HG03025 (cell line): ENCODE measurements at regions not wholly inside any gene's neighbourhood (a gene's known extent, or its start where the extent isn't known, plus 50 kb on each side); places are given as distances from the start of the nearest gene placed in this dataset.
"Not testable (repeated sequence)": the region's sequence is repeated elsewhere in the genome, so short reads cannot be mapped to it uniquely, and the experiment has no call there.

Experiments used
- ATAC-seq: cut with Tn5 transposase; IDR thresholded peaks from one replicate; pipeline ENCODE4 v1.9.1; 2021; ENCODE audit warnings: mild to moderate bottlenecking, moderate library complexity; ENCODE audit not compliant: unreplicated experiment, low FRiP score

DNA sequence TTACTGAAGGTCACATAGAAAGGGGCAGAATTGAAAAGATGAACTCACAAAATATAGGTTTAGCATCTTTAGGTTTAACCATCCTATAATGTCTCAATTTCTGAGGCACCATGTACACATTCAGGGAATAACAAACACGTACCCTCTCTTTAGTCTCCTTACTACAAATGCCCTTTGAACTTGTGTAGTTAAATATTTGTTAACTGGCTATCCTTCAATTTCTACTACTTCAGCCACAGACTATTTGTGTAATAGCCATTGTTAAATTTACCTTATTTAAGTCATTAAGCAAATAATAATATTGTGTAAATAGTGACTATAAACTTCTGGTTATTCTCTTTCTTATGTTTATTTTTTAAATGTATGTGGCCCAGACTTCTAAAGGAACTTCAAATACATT lies 600.5 kb downstream of the KCNT2 start:
- no peak for ATAC-seq

DNA sequence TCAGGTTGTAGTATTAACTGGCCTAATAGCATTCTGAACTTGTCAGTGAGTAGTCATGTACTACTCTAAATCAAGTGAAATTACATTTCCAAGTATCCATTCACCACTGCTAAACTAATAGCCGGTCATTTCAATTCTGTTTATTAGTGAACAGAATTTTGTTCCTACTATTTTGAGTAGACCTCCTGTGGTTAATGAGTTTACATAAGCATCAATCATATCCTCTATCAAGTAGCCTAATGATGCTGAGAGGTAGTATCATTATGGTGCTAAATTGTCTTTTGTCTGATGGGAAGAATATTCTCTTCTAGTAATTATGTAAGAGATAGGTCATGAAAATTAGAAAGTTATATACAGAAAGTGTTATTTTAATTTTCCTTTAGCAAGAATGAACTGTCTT lies 602.8 kb downstream of the KCNT2 start:
- ATAC-seq: no peak

DNA sequence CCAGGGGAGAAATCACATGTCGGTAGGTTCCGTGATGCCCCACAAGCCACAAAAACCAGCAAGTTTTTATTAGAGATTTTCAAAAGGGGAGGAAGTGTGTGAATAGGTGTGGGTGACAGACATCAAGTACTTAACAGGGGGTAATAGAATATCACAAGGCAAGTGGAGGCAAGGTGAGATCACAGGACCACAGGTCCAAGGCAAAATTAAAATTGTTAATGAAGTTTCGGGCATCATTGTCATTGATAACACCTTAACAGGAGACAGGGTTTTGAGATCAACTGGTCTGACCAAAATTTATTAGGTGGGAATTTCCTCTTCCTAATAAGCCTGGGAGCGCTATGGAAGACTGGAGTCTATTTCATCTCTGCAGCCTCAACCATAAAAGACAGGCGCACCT lies 603.9 kb downstream of the KCNT2 start:
- ATAC-seq: not testable (repeated sequence)

DNA sequence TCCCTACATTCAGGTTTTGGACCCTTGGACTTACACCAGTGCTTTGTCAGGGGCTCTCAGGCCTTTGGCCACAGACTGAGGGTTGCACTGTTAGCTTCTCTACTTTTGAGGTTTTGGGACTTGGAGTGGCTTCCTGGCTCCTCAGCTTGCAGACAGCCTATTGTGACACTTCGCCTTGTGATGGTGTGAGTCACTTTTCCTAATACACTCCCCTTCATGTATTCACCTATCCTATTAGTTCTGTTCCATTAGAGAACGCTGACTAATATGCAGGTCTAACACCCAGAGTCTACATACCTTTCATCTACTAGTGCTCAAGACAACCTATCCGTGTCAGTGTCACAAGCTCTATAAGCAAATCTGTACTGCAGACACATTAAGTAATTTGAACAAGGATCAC lies 605.3 kb downstream of the KCNT2 start:
- no peak for ATAC-seq

DNA sequence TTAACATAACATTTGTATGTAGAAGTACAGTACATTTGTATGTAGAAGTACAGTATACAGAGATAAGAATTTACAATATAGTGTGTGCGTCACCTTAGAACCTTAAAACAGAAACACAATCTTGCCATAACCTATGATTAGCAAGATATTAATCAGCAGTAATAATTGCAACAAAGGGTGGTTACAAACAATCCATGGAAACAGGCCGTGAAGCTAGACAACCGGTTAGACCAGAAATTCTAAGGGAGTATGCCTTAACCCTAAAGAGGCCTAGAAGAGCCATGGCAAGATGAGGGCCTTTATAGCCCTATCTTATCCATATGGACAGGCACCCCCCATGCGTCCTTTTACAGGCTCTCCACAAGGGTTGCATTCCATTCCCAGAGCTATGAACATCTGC lies 605.9 kb downstream of the KCNT2 start:
- ATAC-seq: not testable (repeated sequence)

DNA sequence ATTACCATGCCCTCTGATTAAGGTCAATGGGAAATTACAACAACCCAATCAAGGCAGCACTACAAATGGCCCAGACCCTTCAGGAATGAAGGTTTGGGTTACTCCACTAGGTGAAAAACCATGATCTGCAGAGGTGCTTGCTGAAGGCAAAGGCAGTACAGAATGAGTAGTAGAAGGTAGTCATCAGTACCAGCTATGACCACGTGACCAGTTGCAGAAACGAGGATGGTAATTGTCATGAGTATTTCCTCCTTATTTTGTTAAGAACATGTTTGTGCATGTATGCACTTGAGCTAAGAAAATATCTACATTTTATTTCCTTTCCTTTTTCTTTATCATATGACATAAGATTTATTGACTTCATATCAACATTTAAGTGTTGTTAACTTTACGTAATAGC lies 607.1 kb downstream of the KCNT2 start:
- ATAC-seq: no peak

DNA sequence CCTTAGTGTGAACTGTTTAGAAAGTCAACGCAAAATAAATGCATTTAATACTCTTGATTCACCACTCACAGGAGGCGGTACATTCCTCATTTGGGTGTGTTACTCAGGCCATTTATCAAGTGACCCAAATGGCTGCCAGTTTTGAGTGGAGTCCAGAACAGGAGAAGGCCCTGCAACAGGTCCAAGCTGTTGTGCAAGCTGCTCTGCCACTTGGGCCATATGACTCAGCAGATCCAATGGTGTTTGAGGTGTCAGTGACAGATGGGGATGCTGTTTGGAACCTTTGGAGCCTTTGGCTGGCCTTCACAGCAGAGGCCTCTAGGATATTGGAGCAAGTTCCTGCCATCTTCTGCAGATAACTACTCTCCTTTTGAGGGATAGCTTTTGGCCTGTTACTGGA lies 609.2 kb downstream of the KCNT2 start:
- no peak for ATAC-seq

DNA sequence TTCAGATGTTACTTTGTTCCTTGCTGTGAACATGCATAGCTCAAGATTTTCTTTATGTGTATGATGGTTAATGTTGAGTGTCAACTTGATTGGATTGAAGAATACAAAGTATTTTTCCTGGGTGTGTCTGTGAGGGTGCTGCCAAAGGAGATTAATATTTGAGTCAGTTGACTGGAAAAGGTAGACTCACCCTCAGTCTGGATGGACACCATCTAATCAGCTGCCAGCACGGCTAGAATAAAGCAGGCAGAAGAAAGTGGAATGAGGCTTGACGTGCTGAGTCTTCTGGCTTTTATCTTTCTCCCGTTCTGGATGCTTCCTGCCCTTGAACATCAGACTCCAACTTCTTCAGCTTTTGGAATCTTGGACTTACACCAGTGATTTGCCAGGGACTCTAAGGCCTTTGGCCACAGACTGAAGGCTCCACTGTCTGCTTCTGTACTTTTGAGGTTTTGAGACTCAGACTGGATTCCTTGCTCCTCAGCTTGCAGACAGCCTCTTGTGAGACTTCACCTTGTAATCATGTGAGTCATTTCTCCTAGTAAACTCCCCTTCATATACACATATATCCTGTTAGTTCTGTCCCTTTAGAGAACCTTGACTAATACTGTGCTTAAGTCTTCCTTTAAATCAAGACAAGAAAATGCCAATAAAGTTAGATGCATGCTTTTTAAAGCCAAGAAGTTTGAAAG lies 626.6 kb downstream of the KCNT2 start:
- ATAC-seq: no peak

DNA sequence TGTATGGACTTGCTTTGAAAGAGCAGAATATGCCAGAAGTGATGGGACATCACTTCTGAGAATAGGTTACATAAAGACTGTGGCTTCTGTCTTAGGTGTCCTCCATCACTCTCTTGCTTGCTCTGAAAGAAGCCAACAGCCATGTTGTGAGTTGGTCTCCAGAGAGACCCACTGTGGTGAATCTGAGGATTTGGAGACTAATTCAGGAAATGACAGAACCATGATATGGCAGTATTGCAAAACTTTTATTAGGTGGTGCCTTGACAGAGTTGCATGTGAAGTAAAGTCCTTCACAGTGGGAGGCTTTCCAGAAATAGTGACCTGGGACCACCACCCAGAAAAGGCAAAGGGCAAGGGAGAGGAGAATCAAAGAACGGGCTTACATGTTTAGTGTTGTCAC lies 628.6 kb downstream of the KCNT2 start:
- no peak for ATAC-seq

DNA sequence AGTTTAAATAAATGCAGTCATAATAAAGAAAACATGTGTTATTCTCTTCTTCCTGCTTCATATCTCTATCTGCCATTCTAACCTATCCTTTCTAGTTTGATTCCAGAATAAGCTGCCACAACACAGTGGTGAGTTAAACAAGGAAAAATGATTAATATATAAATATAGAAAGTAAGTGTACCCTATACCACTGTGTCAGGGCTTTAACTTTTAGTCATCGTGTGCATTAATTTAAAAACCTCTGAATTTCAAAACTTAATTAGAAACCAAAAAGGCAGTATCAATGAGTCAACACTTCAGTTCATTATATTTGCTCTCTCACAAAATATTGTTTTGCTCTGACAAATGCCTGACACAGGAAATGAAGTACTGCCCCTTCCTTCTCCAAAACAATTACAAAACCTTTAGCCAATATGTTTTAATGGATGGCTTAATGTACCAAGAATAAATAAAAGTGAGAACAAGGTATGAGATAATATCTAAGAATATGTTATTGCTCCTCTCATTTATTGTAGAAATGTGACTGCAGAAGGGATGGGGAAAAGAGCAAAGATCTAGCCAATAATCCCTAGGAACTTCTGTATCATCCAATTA lies 634.8 kb downstream of the KCNT2 start:
- no peak for ATAC-seq

DNA sequence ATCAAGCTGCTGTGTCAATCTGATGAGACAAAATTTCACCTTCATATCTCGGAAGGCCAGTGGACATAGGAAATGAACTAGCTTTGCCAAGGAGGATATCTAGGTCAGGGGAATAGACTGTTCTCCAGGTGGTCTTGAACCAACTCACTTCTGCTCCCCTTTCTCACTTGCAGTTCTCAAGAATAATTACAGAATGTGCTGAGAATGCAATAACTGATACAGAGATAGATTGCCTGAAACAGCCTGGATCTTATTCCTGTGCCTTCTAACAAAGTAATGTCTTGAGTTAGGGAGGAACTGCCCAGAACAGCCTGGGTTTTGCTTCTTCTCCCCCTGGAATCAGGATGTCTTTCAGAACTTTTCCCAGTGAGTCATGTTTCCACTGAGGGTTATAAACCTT lies 636.7 kb downstream of the KCNT2 start:
- no peak for ATAC-seq

DNA sequence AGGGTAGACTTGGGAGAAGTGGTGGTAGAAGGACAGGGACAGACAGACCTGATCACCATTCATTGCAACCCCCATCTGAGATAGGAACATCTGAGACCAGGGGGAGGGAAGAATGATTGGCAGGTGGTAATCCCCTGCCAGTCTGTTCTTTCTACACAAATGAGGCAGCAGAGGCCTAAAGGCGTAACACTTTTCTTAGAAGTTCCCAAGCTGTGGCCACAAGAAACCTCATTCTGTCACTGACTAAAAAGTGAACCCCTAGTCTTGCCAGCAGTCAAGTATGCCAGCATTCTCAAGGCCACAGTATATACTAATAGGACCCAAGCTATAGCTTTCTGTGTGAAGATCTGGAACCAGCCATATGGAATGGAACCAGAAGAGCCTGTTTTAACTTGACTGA lies 638.0 kb downstream of the KCNT2 start:
- ATAC-seq: no peak

DNA sequence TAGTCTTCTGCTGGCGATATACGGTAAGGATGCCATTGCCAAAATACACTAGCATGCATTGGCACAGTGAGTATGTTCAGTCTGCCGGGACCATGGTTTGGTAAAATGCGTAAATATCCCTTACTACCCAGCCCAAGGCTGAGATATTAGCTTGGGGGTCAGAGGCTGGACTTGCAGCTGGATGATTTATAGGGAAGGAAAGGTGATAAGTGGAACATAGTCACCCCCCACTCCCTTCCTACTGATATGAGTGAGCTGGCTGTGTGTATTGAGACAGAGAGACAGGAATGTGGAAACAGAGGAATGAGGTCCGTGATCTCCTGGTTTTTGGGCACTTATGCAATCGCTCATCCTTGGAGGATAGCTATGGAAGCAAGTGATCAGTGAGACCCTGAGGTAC lies 642.8 kb downstream of the KCNT2 start:
- no peak for ATAC-seq

DNA sequence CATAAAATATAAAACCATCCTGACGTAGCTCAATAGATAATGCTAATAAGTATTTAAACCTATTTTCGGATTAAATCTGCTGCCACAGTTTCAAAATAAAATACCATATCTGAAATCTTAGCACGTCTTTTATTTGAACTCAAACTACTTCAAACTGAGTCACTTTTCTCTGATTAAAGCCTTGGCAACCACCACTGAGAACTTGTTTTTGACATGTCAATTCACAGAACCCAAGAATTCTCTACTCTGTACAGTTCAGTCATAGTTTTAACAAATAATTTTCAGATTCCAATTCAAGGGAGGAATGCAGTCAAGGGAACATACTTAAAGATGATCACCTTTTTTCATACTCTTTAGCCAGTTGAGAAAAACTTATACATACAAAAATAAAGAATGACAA lies 643.2 kb downstream of the KCNT2 start:
- ATAC-seq: no peak

DNA sequence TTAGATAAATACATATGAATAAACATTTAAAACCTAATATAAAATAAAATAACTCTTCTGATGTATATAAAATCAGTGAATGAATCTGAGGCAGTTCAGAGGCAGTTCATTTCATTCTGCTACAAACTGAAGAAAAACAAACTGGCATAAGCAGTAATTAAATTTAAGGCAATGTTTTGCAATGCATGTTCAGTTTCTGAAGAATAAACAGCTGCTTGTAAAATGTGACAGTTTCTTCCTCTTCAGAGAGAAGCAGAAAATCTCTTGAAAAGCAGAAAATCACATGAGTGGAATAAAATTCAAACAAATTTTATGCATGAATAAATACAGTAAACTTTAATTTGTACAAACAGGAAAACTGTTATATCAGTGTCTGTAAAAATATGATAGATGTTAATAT lies 643.7 kb downstream of the KCNT2 start:
- no peak for ATAC-seq

DNA sequence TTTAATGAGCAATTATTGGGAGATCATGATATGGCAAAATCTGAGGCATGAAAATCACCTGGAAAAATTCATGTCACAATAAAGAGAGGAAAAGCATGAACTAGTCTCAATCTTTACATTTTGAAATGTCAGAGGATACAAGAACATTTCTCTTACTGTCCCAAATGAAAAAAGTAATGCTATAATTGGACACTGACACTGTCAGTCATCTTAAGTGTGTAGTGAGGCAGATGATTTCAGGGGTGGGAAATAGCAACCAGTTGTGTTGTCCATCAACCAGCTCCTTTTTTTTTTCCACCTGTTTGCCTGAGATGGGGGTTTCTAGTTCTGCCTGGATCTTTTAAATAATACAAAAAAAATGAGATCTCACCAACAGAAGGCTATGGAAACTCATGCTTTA lies 646.2 kb downstream of the KCNT2 start:
- no peak for ATAC-seq

DNA sequence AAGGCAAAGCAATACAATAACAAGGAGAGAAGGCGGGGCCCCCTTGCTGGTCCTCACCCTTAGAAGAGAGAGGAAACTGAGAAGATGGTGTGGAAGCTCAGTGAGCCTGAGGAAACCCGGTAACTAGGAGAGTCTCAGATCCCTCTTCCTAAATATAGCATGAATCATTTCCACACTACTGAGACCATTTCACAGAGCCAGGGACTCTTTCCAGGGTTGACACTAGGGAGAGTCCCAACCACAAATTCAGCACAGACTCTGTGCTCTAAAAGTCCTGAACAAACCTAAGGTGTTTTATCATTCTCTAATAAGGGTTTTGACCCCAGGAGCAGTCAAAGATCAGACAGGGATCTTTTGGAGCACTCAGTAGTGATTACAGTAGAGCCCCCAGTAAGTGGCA lies 647.7 kb downstream of the KCNT2 start:
- peak; percentile 63 for ATAC-seq

DNA sequence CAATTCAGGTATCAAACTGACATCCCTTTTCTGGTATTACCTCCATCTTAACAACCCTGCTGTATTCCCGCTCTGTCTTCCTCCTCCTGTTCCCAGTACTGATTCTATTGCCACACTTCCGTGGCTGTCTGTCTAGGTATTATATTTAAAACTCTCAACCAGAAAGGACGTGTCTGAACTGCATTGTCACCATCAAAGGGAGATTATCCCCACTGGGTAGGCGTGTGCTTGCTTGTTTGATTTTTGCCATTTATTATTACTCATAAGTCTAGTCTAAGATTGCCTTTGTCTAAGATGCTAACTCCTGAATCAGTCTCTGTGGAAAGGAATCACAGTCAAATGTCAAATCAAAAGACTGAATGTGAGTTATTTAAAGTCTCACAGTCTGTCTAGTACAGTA lies 650.1 kb downstream of the KCNT2 start:
- ATAC-seq: no peak

DNA sequence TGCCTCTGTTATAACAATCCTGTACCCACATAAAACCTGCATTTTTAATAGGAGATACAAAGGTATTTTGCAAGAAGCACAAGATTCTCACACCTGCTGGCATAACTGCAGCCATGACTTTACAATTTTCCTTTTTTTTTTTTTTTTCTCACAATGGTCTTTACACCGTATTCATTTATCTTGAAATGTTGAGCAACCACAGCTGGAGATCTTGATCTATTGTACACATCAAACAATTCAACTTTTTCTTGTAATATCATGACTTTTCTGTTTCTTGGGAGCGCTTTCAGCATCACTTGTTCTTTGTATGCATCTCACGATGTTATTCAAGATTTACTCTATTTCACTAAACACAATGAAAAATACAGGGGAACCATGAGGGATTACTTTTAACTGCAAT lies 651.4 kb downstream of the KCNT2 start:
- no peak for ATAC-seq

DNA sequence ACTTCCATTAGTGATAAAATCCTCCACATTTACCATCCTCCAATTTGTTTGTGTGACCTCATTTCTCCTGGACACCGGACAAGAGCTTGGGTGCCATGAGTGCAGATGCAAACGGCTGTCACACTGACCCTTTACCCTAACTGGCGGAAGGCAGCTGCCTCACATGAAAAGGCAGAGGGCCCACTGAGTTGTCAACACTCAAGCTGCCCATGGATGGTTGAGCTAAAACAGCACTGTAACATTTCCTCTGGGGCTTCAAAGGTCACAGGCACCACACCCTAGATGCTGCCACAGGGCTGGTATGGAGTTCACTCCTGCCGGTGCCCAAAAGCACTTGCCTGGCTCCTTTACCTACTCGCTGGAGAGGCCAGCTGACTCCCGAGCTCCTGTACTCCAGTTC lies 653.4 kb downstream of the KCNT2 start:
- ATAC-seq: no peak

DNA sequence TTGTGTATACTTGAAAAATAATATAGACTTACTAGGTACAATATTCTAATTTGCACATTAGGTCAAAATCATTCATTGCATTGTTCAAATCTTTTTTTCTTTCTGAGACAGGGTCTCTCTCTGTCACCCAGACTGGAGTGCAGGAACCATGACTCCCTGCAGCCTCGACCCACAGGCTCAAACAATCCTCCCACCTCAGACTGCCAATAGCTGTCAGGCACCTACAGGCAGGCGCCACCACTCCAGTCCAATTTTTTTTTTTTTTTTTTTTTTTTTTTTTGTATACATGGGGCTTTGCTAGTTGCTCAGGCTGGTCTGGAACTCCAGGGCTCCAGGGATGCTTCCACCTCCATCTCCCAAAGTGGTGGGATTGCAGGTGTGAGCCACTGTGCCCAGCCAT lies 656.9 kb downstream of the KCNT2 start:
- ATAC-seq: no peak

DNA sequence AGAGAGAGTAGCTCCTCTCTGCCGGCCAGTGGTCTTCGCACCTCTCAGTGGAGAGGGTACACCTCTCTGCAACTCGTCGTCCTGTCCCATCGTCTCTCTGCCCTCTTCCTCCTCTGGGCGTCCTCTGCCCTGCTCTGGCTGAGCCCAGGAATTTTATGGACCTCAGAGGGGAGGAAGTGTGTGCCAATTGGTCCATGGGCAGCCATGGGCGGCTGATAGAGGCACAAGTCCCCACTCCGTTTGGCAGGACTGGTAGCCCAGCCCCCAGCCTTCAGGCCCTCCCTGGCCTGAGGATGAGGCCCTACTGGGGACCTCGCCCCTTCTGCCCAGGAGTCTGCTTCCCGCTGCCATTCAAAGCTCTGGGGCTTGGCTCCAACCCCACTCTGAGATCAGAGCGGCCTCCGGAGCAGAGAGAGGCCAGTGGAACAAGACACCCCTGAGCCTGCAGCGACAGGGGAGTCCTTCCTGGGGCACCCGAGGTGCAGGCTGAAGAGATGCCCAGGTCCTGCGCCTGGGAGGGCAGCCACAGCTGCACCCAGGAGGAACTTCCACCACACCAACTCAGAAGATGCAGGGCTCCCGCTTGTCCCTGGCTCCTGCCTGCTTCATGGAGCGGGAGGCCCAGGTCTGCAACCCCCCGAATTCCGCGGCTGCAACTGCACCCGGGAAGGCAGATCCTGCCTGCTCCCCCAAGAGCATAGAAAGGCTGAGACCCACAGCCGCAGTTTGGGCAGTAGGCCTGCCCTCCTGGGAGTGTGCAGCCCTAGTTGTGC lies 659.9 kb downstream of the KCNT2 start:
- ATAC-seq: no peak
